ENCODE measurements at regions not wholly inside any gene's neighbourhood (a gene's known extent, or its start where the extent isn't known, plus 50 kb on each side); places are given as distances from the start of the nearest gene placed in this dataset.

GRCh38 chr2:204306667-204307066, 238.6 kb upstream of the PARD3B start:
- H3K36me3 ChIP-seq (replicated peaks; ENCODE audit: insufficient read depth, low read length): no peaks in the 10 kb centered on the region
- no peaks in the 10 kb centered on the region for H4K20me1 ChIP-seq (ENCODE audit: insufficient read depth, low read length)
- no peak for DNase-seq
- TF ChIP-seq EZH2phosphoT487 (IDR thresholded peaks at IDR 0.05; ENCODE audit: low read length) (no peak), CTCF (IDR thresholded peaks at IDR 0.05; ENCODE audit: low read length) (no peak), EZH2 (optimal IDR thresholded peaks at IDR 0.05; ENCODE audit: low read depth, low read length) (no peak)
- H3F3A ChIP-seq (ENCODE audit: insufficient read depth, low read length): no peaks in the 10 kb centered on the region
- no peak overlapping the region for H3K27ac ChIP-seq (ENCODE audit: low read length)
- H3K79me2 ChIP-seq (ENCODE audit: low read length): no peaks in the 10 kb centered on the region
- H3K9ac ChIP-seq (ENCODE audit: low read length): no peak overlapping the region
- H3K9me3 ChIP-seq (replicated peaks; ENCODE audit: insufficient read depth, low read length): no peaks in the 10 kb centered on the region
- H2AFZ ChIP-seq (ENCODE audit: low read length): no peak overlapping the region
- no peaks in the 10 kb centered on the region for H3K9me2 ChIP-seq (replicated peaks; ENCODE audit: insufficient read depth, low read length)
- no peak overlapping the region for H3K4me2 ChIP-seq (ENCODE audit: low read depth, low read length)
- no peak overlapping the region for H3K4me3 ChIP-seq (ENCODE audit: low read length)
- no peaks in the 10 kb centered on the region for H3K4me1 ChIP-seq (ENCODE audit: low read length)
- H3K27me3 ChIP-seq (replicated peaks; ENCODE audit: insufficient read depth, low read length): no peaks in the 10 kb centered on the region

- no peak overlapping the region for H3K9ac ChIP-seq (ENCODE audit: low read length)
- H3F3A ChIP-seq (ENCODE audit: insufficient read depth, low read length): no peaks in the 10 kb centered on the region
- no peaks in the 10 kb centered on the region for H4K20me1 ChIP-seq (ENCODE audit: insufficient read depth, low read length)
- no peak for DNase-seq
- no peaks in the 10 kb centered on the region for H3K79me2 ChIP-seq (ENCODE audit: low read length)
- no peaks in the 10 kb centered on the region for H3K9me2 ChIP-seq (replicated peaks; ENCODE audit: insufficient read depth, low read length)
- no peak overlapping the region for H3K27ac ChIP-seq (ENCODE audit: low read length)
- no peak overlapping the region for H2AFZ ChIP-seq (ENCODE audit: low read length)
- H3K4me2 ChIP-seq (ENCODE audit: low read depth, low read length): no peak overlapping the region
- H3K4me1 ChIP-seq (ENCODE audit: low read length): no peaks in the 10 kb centered on the region
- H3K9me3 ChIP-seq (replicated peaks; ENCODE audit: insufficient read depth, low read length): no peaks in the 10 kb centered on the region
- H3K36me3 ChIP-seq (replicated peaks; ENCODE audit: insufficient read depth, low read length): no peaks in the 10 kb centered on the region
- TF ChIP-seq EZH2phosphoT487 (IDR thresholded peaks at IDR 0.05; ENCODE audit: low read length): no peak
- TF ChIP-seq EZH2 (optimal IDR thresholded peaks at IDR 0.05; ENCODE audit: low read depth, low read length): no peak
- no peak for TF ChIP-seq CTCF (IDR thresholded peaks at IDR 0.05; ENCODE audit: low read length)
- no peak overlapping the region for H3K4me3 ChIP-seq (ENCODE audit: low read length)
- no peaks in the 10 kb centered on the region for H3K27me3 ChIP-seq (replicated peaks; ENCODE audit: insufficient read depth, low read length)
These were observed 233.2 kb upstream of the PARD3B start for GRCh38 chr2:204312105-204312504.

- H3K9ac ChIP-seq (ENCODE audit: low read length): no peak overlapping the region
- no peaks in the 10 kb centered on the region for H3K36me3 ChIP-seq (replicated peaks; ENCODE audit: insufficient read depth, low read length)
- H3K4me3 ChIP-seq (ENCODE audit: low read length): no peak overlapping the region
- no peak for DNase-seq
- no peak overlapping the region for H3K27ac ChIP-seq (ENCODE audit: low read length)
- no peaks in the 10 kb centered on the region for H3K9me3 ChIP-seq (replicated peaks; ENCODE audit: insufficient read depth, low read length)
- H3K27me3 ChIP-seq (replicated peaks; ENCODE audit: insufficient read depth, low read length): no peaks in the 10 kb centered on the region
- no peaks in the 10 kb centered on the region for H3K9me2 ChIP-seq (replicated peaks; ENCODE audit: insufficient read depth, low read length)
- no peaks in the 10 kb centered on the region for H4K20me1 ChIP-seq (ENCODE audit: insufficient read depth, low read length)
- H3K4me1 ChIP-seq (ENCODE audit: low read length): no peaks in the 10 kb centered on the region
- no peaks in the 10 kb centered on the region for H3F3A ChIP-seq (ENCODE audit: insufficient read depth, low read length)
- TF ChIP-seq EZH2phosphoT487 (IDR thresholded peaks at IDR 0.05; ENCODE audit: low read length): no peak
- no peak for TF ChIP-seq CTCF (IDR thresholded peaks at IDR 0.05; ENCODE audit: low read length)
- TF ChIP-seq EZH2 (optimal IDR thresholded peaks at IDR 0.05; ENCODE audit: low read depth, low read length): no peak
- H3K79me2 ChIP-seq (ENCODE audit: low read length): no peaks in the 10 kb centered on the region
- H3K4me2 ChIP-seq (ENCODE audit: low read depth, low read length): no peak overlapping the region
- H2AFZ ChIP-seq (ENCODE audit: low read length): no peak overlapping the region
These were observed 232.0 kb upstream of the PARD3B start for GRCh38 chr2:204313256-204313655.
